Panc1 (cell line): ENCODE measurements at regions not wholly inside any gene's neighbourhood (a gene's known extent, or its start where the extent isn't known, plus 50 kb on each side); places are given as distances from the start of the nearest gene placed in this dataset.

ENCODE experiments used
- ATAC-seq: fragments of 200-7000 bp; cut with Tn5 transposase; 2 replicates; pipeline ENCODE4 v1.9.1; 2020; ENCODE audit warnings: mild to moderate bottlenecking, moderate library complexity
- BruUV-seq: library from RNA; stranded (reverse); fragments of 400-500 nt; replicated peaks from 2 replicates; lab custom pipeline; 2021; lab: Mats Ljungman, UMichigan
- CTCF ChIA-PET: fragments of 300-600 bp; sonication (Branson Sonifier 250); formaldehyde crosslinking; loops from one replicate; lab custom pipeline; 2022; ENCODE audit warnings: antibody characterized with exemption; lab: Charles Lee
- POLR2A ChIA-PET: fragments of 300-600 bp; sonication (Branson Sonifier 250); formaldehyde crosslinking; loops from one replicate; lab custom pipeline; 2022; ENCODE audit warnings: antibody characterized with exemption; lab: Charles Lee
- DNase-seq: peaks from one replicate; pipeline ENCODE4 v3.0.0-alpha.2; 2010; ENCODE audit warnings: low read depth, low spot score
- H3K27ac ChIP-seq: 2 replicates; pipeline ENCODE4 v1.5.1; 2011; ENCODE audit warnings: mild to moderate bottlenecking, low read length, inconsistent platforms
- H3K27me3 ChIP-seq: fragments of 200-500 bp; sonication (Bioruptor generic); 2 replicates; pipeline ENCODE4 v1.6.0; 2014; ENCODE audit warnings: low read length, inconsistent platforms; ENCODE audit not compliant: control insufficient read depth, insufficient read depth
- H3K36me3 ChIP-seq: fragments of 200-500 bp; sonication (Bioruptor generic); 2 replicates; pipeline ENCODE4 v1.5.1; 2014; ENCODE audit warnings: inconsistent platforms, mild to moderate bottlenecking, low read length, moderate library complexity; ENCODE audit not compliant: control insufficient read depth, insufficient read depth
- H3K4me1 ChIP-seq: 2 replicates; pipeline ENCODE4 v1.5.1; 2011; ENCODE audit warnings: inconsistent platforms, mild to moderate bottlenecking, low read length, moderate library complexity; ENCODE audit not compliant: control insufficient read depth, insufficient read depth
- H3K4me3 ChIP-seq, 2 experiments: 2 replicates each; pipeline ENCODE4 v1.5.1; 2011 to 2012; ENCODE audit warnings: low read depth in 2 of 2, low read length in 2 of 2, mild to moderate bottlenecking in 2 of 2, inconsistent platforms in 1 of 2, moderate library complexity in 1 of 2
- H3K9me3 ChIP-seq: fragments of 200-500 bp; sonication (Bioruptor generic); 2 replicates; pipeline ENCODE4 v1.5.1; 2014; ENCODE audit warnings: low read depth, mild to moderate bottlenecking, inconsistent platforms, low read length, moderate library complexity; ENCODE audit not compliant: control insufficient read depth, insufficient read depth
- CTCF ChIP-seq: fragments of 450-650 bp; IDR thresholded peaks from 2 replicates; pipeline ENCODE4 v1.5.1; 2017; ENCODE audit warnings: mild to moderate bottlenecking
- POLR2AphosphoS5 ChIP-seq: IDR thresholded peaks from 2 replicates; pipeline ENCODE4 v1.6.1; 2012; ENCODE audit warnings: mild to moderate bottlenecking, low read depth, low read length, moderate library complexity
- SIN3A ChIP-seq: IDR thresholded peaks from 2 replicates; pipeline ENCODE4 v1.6.1; 2012; ENCODE audit warnings: low read depth, mild to moderate bottlenecking, low read length, moderate library complexity, borderline replicate concordance; ENCODE audit not compliant: insufficient read depth
- TCF7L2 ChIP-seq: IDR thresholded peaks from 2 replicates; pipeline ENCODE4 v1.6.1; 2011; ENCODE audit warnings: mild to moderate bottlenecking, low read depth, low read length, inconsistent platforms
- in situ Hi-C: cut with HindIII; loops from 2 replicates; pipeline ENCODE4 v1.10.0; 2016; ENCODE audit warnings: low sequenced_read_pairs, low pct_unique_long_range_greater_than_20kb
- intact Hi-C: fragments of 100-400 bp; cut with micrococcal nuclease; formaldehyde crosslinking; loops from one replicate; pipeline ENCODE4 v1.10.0; 2022; ENCODE audit not compliant: unreplicated experiment
- TF ChIP-seq, protein P1 (sequence below), 2 experiments: IDR thresholded peaks; 2 replicates each; pipeline ENCODE4 v1.6.1; 2011 to 2012; ENCODE audit warnings: low read depth in 2 of 2, control low read depth in 1 of 2, low read length in 1 of 2, mild to moderate bottlenecking in 1 of 2, moderate library complexity in 1 of 2; ENCODE audit not compliant: insufficient read depth in 1 of 2

DNA sequence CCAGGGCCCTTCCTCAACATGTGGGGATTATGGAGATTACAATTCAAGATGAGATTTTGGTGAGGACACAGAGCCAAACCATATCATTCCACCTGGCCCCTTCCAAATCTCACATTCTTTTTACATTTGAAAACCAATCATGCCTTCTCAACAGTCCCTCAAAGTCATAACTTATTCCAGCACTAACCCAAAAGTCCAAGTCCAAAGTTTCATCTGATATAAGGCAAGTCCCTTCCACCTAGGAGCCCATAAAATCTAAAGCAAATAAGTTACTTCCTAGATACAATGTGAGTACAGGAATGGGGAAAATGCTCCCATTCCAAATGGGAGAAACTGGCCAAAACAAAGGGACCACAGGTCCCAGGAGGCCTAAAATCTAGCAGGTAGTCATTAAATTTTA lies 309.5 kb upstream of the SLITRK3 start:
- in situ Hi-C loops = no loop called here
- CTCF ChIA-PET = no interaction called here
- DNase-seq = no peak

GRCh38 chr3:165504554-165504953 lies 308.4 kb upstream of the SLITRK3 start:
- BruUV-seq = no TSS peak
- TF ChIP-seq POLR2AphosphoS5 (no peak), SIN3A (no peak), TCF7L2 (no peak), CTCF (no peak)
- TF ChIP-seq, protein P1, sequence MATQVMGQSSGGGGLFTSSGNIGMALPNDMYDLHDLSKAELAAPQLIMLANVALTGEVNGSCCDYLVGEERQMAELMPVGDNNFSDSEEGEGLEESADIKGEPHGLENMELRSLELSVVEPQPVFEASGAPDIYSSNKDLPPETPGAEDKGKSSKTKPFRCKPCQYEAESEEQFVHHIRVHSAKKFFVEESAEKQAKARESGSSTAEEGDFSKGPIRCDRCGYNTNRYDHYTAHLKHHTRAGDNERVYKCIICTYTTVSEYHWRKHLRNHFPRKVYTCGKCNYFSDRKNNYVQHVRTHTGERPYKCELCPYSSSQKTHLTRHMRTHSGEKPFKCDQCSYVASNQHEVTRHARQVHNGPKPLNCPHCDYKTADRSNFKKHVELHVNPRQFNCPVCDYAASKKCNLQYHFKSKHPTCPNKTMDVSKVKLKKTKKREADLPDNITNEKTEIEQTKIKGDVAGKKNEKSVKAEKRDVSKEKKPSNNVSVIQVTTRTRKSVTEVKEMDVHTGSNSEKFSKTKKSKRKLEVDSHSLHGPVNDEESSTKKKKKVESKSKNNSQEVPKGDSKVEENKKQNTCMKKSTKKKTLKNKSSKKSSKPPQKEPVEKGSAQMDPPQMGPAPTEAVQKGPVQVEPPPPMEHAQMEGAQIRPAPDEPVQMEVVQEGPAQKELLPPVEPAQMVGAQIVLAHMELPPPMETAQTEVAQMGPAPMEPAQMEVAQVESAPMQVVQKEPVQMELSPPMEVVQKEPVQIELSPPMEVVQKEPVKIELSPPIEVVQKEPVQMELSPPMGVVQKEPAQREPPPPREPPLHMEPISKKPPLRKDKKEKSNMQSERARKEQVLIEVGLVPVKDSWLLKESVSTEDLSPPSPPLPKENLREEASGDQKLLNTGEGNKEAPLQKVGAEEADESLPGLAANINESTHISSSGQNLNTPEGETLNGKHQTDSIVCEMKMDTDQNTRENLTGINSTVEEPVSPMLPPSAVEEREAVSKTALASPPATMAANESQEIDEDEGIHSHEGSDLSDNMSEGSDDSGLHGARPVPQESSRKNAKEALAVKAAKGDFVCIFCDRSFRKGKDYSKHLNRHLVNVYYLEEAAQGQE (IDR thresholded peaks at IDR 0.05; ENCODE audit: insufficient read depth in 1 of 2, low read depth in 2 of 2, low read length in 1 of 2) = no peak
- Histone ChIP-seq H3K4me3 (no peak overlapping the region), H3K36me3 (no peaks in the 10 kb centered on the region), H3K27ac (no peak overlapping the region), H3K4me1 (no peaks in the 10 kb centered on the region), H3K9me3 (0 out of 2 replicates have a peak, but pooled peaks cover 4% of the 10 kb centered on the region), H3K27me3 (no peaks in the 10 kb centered on the region)
- no peak for DNase-seq
- in situ Hi-C loops = no loop called here
- no peak for ATAC-seq
- ChIA-PET CTCF (no interaction called here), POLR2A (no interaction called here)
- intact Hi-C loops = no loop called here

More for the DNA sequence above, 309.5 kb upstream of the SLITRK3 start:
- no TSS peak for BruUV-seq
- Histone ChIP-seq H3K4me1 (no peaks in the 10 kb centered on the region), H3K9me3 (0 out of 2 replicates have a peak, but pooled peaks cover 4% of the 10 kb centered on the region), H3K27me3 (no peaks in the 10 kb centered on the region), H3K27ac (no peak overlapping the region), H3K4me3 (no peak overlapping the region), H3K36me3 (no peaks in the 10 kb centered on the region)
- intact Hi-C loops = no loop called here
- no peak for ATAC-seq
- TF ChIP-seq TCF7L2 (no peak), SIN3A (no peak), POLR2AphosphoS5 (no peak), CTCF (no peak)
- TF ChIP-seq, protein P1 (IDR thresholded peaks at IDR 0.05; ENCODE audit: insufficient read depth in 1 of 2, low read depth in 2 of 2, low read length in 1 of 2) = no peak
- POLR2A ChIA-PET = no interaction called here
